ENCODE measurements at regions not wholly inside any gene's neighbourhood (a gene's known extent, or its start where the extent isn't known, plus 50 kb on each side); places are given as distances from the start of the nearest gene placed in this dataset.

- no peaks in the 10 kb centered on the region for H3K79me2 ChIP-seq (ENCODE audit: control insufficient read depth, insufficient read depth, low read length)
- H3K9ac ChIP-seq (ENCODE audit: insufficient read depth in 1 of 2, low read depth in 2 of 2, low read length in 2 of 2) = no peak overlapping the region
- no peaks in the 10 kb centered on the region for H3K9me1 ChIP-seq (ENCODE audit: control insufficient read depth, insufficient read depth, low read length)
- H3K27ac ChIP-seq (ENCODE audit: extremely low read depth, low read depth, low read length) = no peak overlapping the region
- in situ Hi-C loops (cut with MboI) (no loop called here), intact Hi-C loops (cut with micrococcal nuclease) (no loop called here)
- DNase-seq (ENCODE audit: extremely low read depth in 1 of 4, low spot score in 3 of 4) (no peak), ATAC-seq (no peak), FAIRE-seq (no peak)
- ChIA-PET CTCF (ENCODE audit: low intra/inter-chr PET ratio) (no interaction called here), POLR2A (no interaction called here)
- no peaks in the 10 kb centered on the region for H3K9me3 ChIP-seq (replicated peaks; ENCODE audit: control insufficient read depth, insufficient read depth, low read depth, low read length)
- 0% methylated on average over 2 of the region's 2 CpGs for WGBS (ENCODE audit: insufficient coverage, low coverage, missing lambda C conversion rate)
- TF ChIP-seq SLC30A9 (CRISPR knock-in tag; IDR thresholded peaks at IDR 0.05) = no peak
- no peak for TF ChIP-seq STAT5A (IDR thresholded peaks at IDR 0.05; ENCODE audit: borderline replicate concordance, low read length)
- no peak for TF ChIP-seq CCNT2 (IDR thresholded peaks at IDR 0.05; ENCODE audit: borderline replicate concordance, extremely low read depth, insufficient read length, low read depth, low read length)
- no peak for TF ChIP-seq SPI1 (IDR thresholded peaks at IDR 0.05; ENCODE audit: borderline replicate concordance, low read depth, low read length)
- no peak for TF ChIP-seq ZNF551 (CRISPR knock-in tag; IDR thresholded peaks at IDR 0.05)
- TF ChIP-seq ZNF124 (CRISPR knock-in tag; IDR thresholded peaks at IDR 0.05) = no peak
- TF ChIP-seq NR3C1 (CRISPR knock-in tag; IDR thresholded peaks at IDR 0.05) = no peak
- BruUV-seq (replicated peaks) = no TSS peak
- no peaks in the 10 kb centered on the region for H4K20me1 ChIP-seq (replicated peaks; ENCODE audit: control insufficient read depth, insufficient read depth, low read length)
- no peaks in the 10 kb centered on the region for H3K27me3 ChIP-seq (ENCODE audit: control insufficient read depth in 2 of 2, insufficient read depth in 2 of 2, low read length in 2 of 2)
- H3K4me2 ChIP-seq (ENCODE audit: insufficient read depth, low read length) = no peak overlapping the region
- no peak overlapping the region for H2AFZ ChIP-seq (ENCODE audit: low read depth, low read length)
- H3K4me3 ChIP-seq = no peak overlapping the region
- no peaks in the 10 kb centered on the region for H3K4me1 ChIP-seq (replicated peaks in 1 of 2; ENCODE audit: control insufficient read depth in 2 of 2, insufficient read depth in 2 of 2, low read length in 2 of 2)
- H3K36me3 ChIP-seq (ENCODE audit: control insufficient read depth, insufficient read depth, low read length) = no peaks in the 10 kb centered on the region
These were observed 325.9 kb upstream of the ADAMTS5 start for GRCh38 chr21:27292783-27293182.

GRCh38 chr21:27292229-27292628 lies 325.3 kb upstream of the ADAMTS5 start:
- no peak for FAIRE-seq
- TF ChIP-seq NCOR1 (IDR thresholded peaks at IDR 0.05) = no peak
- TF ChIP-seq RNF2 (IDR thresholded peaks at IDR 0.05) = no peak
- no peak for TF ChIP-seq ZNF830 (CRISPR knock-in tag; IDR thresholded peaks at IDR 0.05)
- no peak for TF ChIP-seq TBP (optimal IDR thresholded peaks at IDR 0.05; ENCODE audit: low read depth, low read length)
- TF ChIP-seq YY1 (IDR thresholded peaks at IDR 0.05; ENCODE audit: borderline replicate concordance in 1 of 3, control insufficient read depth in 1 of 3, extremely low read depth in 1 of 3, insufficient read depth in 3 of 3, insufficient read length in 1 of 3, insufficient replicate concordance in 2 of 3, low read depth in 1 of 3, low read length in 2 of 3) = no peak
- no peak for TF ChIP-seq ARNT (IDR thresholded peaks at IDR 0.05)
- no peak for TF ChIP-seq NBN (IDR thresholded peaks at IDR 0.05; ENCODE audit: low read depth)
- TF ChIP-seq PHF8 (IDR thresholded peaks at IDR 0.05; ENCODE audit: borderline replicate concordance, low read length) = no peak
- no peak for TF ChIP-seq GTF2A2 (tag; IDR thresholded peaks at IDR 0.05)
- TF ChIP-seq HDAC6 (IDR thresholded peaks at IDR 0.05; ENCODE audit: low read depth, low read length) = no peak
- TF ChIP-seq, protein P1, sequence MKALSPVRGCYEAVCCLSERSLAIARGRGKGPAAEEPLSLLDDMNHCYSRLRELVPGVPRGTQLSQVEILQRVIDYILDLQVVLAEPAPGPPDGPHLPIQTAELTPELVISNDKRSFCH (CRISPR knock-in tag; IDR thresholded peaks at IDR 0.05) = no peak
- TF ChIP-seq, protein P1 (tag; IDR thresholded peaks at IDR 0.05) = no peak
- TF ChIP-seq ZNF316 (IDR thresholded peaks at IDR 0.05) = no peak
- no peak for TF ChIP-seq ELF1 (tag; IDR thresholded peaks at IDR 0.05)

More at GRCh38 chr21:27292229-27292628, 325.3 kb upstream of the ADAMTS5 start:
- Histone ChIP-seq H3K27me3 (ENCODE audit: control insufficient read depth in 2 of 2, insufficient read depth in 2 of 2, low read length in 2 of 2) (no peaks in the 10 kb centered on the region), H2AFZ (ENCODE audit: low read depth, low read length) (no peak overlapping the region), H3K36me3 (ENCODE audit: control insufficient read depth, insufficient read depth, low read length) (no peaks in the 10 kb centered on the region), H3K9me1 (ENCODE audit: control insufficient read depth, insufficient read depth, low read length) (no peaks in the 10 kb centered on the region), H4K20me1 (replicated peaks; ENCODE audit: control insufficient read depth, insufficient read depth, low read length) (no peaks in the 10 kb centered on the region), H3K4me1 (replicated peaks in 1 of 2; ENCODE audit: control insufficient read depth in 2 of 2, insufficient read depth in 2 of 2, low read length in 2 of 2) (no peaks in the 10 kb centered on the region), H3K4me2 (ENCODE audit: insufficient read depth, low read length) (no peak overlapping the region), H3K79me2 (ENCODE audit: control insufficient read depth, insufficient read depth, low read length) (no peaks in the 10 kb centered on the region), H3K27ac (ENCODE audit: extremely low read depth, low read depth, low read length) (no peak overlapping the region), H3K9ac (ENCODE audit: insufficient read depth in 1 of 2, low read depth in 2 of 2, low read length in 2 of 2) (no peak overlapping the region), H3K4me3 (no peak overlapping the region), H3K9me3 (replicated peaks; ENCODE audit: control insufficient read depth, insufficient read depth, low read depth, low read length) (no peaks in the 10 kb centered on the region; the same call in 1 of the 2 replicates)
- BruUV-seq (replicated peaks) = no TSS peak
- ATAC-seq (no peak), DNase-seq (ENCODE audit: extremely low read depth in 1 of 4, low spot score in 3 of 4) (no peak)
- CTCF ChIA-PET (ENCODE audit: low intra/inter-chr PET ratio) = no interaction called here
- in situ Hi-C loops (cut with MboI) = no loop called here
- POLR2A ChIA-PET = no interaction called here
- intact Hi-C loops (cut with micrococcal nuclease) = no loop called here
